WTC11 (cell line): ENCODE measurements at regions not wholly inside any gene's neighbourhood (a gene's known extent, or its start where the extent isn't known, plus 50 kb on each side); places are given as distances from the start of the nearest gene placed in this dataset.

Experiments used
- ELF4 ChIP-seq: sonication (generic); formaldehyde crosslinking; IDR thresholded peaks from 2 replicates; pipeline ENCODE4 v1.8.1; 2022; ENCODE audit warnings: low read depth, mild to moderate bottlenecking, moderate library complexity, missing genetic modification reagents
- ETV6 ChIP-seq: sonication (generic); formaldehyde crosslinking; IDR thresholded peaks from 2 replicates; pipeline ENCODE4 v1.8.1; 2022; ENCODE audit warnings: mild to moderate bottlenecking, missing genetic modification reagents
- NR2C2 ChIP-seq: sonication (generic); formaldehyde crosslinking; IDR thresholded peaks from 2 replicates; pipeline ENCODE4 v1.8.0; 2022; ENCODE audit warnings: mild to moderate bottlenecking, missing genetic modification reagents
- TCF7 ChIP-seq: sonication (generic); formaldehyde crosslinking; IDR thresholded peaks from 2 replicates; pipeline ENCODE4 v1.8.0; 2022; ENCODE audit warnings: mild to moderate bottlenecking, low read depth, missing genetic modification reagents, moderate library complexity
- ZNF121 ChIP-seq: sonication (generic); formaldehyde crosslinking; IDR thresholded peaks from 2 replicates; pipeline ENCODE4 v1.8.0; 2023; ENCODE audit warnings: missing genetic modification reagents
- ZNF219 ChIP-seq: sonication (generic); formaldehyde crosslinking; IDR thresholded peaks from 2 replicates; pipeline ENCODE4 v1.8.0; 2023; ENCODE audit warnings: missing genetic modification reagents, mild to moderate bottlenecking, borderline replicate concordance
- ZNF396 ChIP-seq: fragments of 250-450 bp; sonication (Bioruptor Pico); IDR thresholded peaks from 2 replicates; pipeline ENCODE4 v1.8.0; 2021; ENCODE audit warnings: mild to moderate bottlenecking, moderate library complexity, borderline replicate concordance
- TF ChIP-seq, protein P1 (sequence below): fragments of 200-600 bp; IDR thresholded peaks from 2 replicates; pipeline ENCODE4 v1.8.0; 2022; ENCODE audit warnings: antibody characterized with exemption
- TF ChIP-seq, protein P2 (sequence below): sonication (generic); formaldehyde crosslinking; IDR thresholded peaks from 2 replicates; pipeline ENCODE4 v1.8.0; 2022; ENCODE audit warnings: mild to moderate bottlenecking, missing genetic modification reagents
- TF ChIP-seq, protein P3 (sequence below): sonication (generic); formaldehyde crosslinking; IDR thresholded peaks from 2 replicates; pipeline ENCODE4 v1.8.0; 2022; ENCODE audit warnings: mild to moderate bottlenecking, missing genetic modification reagents
- TF ChIP-seq, protein P4 (sequence below): sonication (generic); formaldehyde crosslinking; conservative IDR thresholded peaks from 2 replicates; pipeline ENCODE4 v1.8.1; 2023; ENCODE audit warnings: mild to moderate bottlenecking, low read depth, missing genetic modification reagents, moderate library complexity

DNA sequence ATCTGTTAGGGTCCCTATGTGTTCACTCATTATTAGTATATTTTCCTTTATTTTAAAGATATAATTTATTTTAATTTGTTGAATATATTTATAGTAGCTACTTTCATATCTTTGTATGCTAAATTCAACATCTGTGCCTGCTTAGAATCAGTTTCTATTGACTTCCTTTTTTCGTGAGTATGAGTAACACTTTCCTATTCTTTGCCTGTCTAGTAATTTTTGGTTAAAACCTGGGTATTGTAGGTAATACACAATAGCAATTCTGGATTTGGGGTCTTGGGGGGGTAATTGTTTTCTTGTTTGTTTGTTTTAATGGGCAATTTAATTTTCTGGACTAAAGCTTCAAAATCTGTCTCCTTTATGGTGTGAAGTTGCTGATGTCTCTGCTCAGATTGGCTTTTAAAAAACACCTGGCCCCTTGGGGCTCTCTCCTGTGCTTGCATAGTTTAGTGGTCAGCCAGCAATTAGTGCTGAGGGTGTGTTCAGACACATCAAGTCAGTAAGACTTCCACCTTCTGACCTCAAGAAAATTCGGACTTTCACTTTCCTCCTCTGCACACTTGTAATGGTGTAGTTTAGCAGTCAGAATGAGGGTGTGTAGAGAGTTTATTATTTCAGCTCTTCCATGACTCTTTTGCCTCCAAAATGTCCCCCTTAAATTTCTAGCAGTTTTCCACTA lies 124.4 kb upstream of the MAP1B start:
- TF ChIP-seq, protein P1, sequence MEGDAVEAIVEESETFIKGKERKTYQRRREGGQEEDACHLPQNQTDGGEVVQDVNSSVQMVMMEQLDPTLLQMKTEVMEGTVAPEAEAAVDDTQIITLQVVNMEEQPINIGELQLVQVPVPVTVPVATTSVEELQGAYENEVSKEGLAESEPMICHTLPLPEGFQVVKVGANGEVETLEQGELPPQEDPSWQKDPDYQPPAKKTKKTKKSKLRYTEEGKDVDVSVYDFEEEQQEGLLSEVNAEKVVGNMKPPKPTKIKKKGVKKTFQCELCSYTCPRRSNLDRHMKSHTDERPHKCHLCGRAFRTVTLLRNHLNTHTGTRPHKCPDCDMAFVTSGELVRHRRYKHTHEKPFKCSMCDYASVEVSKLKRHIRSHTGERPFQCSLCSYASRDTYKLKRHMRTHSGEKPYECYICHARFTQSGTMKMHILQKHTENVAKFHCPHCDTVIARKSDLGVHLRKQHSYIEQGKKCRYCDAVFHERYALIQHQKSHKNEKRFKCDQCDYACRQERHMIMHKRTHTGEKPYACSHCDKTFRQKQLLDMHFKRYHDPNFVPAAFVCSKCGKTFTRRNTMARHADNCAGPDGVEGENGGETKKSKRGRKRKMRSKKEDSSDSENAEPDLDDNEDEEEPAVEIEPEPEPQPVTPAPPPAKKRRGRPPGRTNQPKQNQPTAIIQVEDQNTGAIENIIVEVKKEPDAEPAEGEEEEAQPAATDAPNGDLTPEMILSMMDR = no peak
- TF ChIP-seq ZNF121 (CRISPR knock-in tag) (no peak), ZNF219 (no peak), NR2C2 (CRISPR knock-in tag) (no peak), TCF7 (CRISPR knock-in tag) (no peak), ETV6 (CRISPR knock-in tag) (no peak), ZNF396 (no peak), ELF4 (CRISPR knock-in tag) (no peak)
- TF ChIP-seq, protein P2, sequence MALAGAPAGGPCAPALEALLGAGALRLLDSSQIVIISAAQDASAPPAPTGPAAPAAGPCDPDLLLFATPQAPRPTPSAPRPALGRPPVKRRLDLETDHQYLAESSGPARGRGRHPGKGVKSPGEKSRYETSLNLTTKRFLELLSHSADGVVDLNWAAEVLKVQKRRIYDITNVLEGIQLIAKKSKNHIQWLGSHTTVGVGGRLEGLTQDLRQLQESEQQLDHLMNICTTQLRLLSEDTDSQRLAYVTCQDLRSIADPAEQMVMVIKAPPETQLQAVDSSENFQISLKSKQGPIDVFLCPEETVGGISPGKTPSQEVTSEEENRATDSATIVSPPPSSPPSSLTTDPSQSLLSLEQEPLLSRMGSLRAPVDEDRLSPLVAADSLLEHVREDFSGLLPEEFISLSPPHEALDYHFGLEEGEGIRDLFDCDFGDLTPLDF (CRISPR knock-in tag) = no peak
- TF ChIP-seq, protein P3, sequence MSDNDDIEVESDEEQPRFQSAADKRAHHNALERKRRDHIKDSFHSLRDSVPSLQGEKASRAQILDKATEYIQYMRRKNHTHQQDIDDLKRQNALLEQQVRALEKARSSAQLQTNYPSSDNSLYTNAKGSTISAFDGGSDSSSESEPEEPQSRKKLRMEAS = no peak
- TF ChIP-seq, protein P4, sequence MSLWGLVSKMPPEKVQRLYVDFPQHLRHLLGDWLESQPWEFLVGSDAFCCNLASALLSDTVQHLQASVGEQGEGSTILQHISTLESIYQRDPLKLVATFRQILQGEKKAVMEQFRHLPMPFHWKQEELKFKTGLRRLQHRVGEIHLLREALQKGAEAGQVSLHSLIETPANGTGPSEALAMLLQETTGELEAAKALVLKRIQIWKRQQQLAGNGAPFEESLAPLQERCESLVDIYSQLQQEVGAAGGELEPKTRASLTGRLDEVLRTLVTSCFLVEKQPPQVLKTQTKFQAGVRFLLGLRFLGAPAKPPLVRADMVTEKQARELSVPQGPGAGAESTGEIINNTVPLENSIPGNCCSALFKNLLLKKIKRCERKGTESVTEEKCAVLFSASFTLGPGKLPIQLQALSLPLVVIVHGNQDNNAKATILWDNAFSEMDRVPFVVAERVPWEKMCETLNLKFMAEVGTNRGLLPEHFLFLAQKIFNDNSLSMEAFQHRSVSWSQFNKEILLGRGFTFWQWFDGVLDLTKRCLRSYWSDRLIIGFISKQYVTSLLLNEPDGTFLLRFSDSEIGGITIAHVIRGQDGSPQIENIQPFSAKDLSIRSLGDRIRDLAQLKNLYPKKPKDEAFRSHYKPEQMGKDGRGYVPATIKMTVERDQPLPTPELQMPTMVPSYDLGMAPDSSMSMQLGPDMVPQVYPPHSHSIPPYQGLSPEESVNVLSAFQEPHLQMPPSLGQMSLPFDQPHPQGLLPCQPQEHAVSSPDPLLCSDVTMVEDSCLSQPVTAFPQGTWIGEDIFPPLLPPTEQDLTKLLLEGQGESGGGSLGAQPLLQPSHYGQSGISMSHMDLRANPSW = no peak
